GM21381 (cell line): ENCODE measurements at regions not wholly inside any gene's neighbourhood (a gene's known extent, or its start where the extent isn't known, plus 50 kb on each side); places are given as distances from the start of the nearest gene placed in this dataset.

Source experiments
- ATAC-seq: cut with Tn5 transposase; IDR thresholded peaks from one replicate; pipeline ENCODE4 v1.9.1; 2021; ENCODE audit warnings: mild to moderate bottlenecking, moderate library complexity; ENCODE audit not compliant: unreplicated experiment

DNA sequence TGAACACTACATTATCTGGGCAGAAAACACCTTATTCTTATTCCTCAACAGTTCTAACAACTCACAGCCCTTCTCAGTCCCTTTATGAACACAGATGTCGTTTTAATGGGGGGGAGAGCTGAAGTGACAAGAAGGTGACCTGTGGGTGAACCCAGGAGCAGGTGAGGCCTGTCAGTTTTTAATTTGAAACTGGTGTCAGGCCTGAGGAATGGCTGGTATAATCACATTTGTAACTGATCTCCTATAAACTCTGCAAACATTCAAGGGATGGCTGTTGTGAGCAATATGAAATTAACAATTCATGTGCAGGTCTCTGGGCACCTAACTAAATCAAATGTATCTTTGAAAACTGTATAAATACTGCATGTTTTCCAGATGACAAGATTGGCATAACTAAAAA, 362.1 kb upstream of the NR5A2 start:
- no peak for ATAC-seq

DNA sequence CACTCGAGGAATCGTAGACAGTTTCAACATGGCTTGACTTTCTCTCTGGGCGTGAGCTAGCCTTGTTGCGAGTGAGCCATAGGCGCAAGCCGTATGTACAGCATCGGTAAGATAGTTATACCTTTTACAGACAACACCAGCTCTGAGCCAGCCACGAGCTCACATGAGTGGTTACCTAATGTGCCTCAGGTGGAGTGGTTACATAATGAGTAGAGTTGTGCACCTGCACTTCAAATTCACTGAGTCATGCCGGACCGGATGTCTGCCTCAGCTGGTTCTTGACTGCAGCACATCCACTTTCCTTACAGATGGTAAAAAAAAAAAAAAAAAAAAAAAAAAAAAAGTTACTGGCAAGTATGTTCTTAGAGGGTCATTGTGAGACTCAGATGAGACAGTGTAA, 360.4 kb upstream of the NR5A2 start:
- no peak for ATAC-seq

- no peak for ATAC-seq
Observed at GRCh38 chr1:199669916-199670315, 357.6 kb upstream of the NR5A2 start.

GRCh38 chr1:199671684-199672083, 355.8 kb upstream of the NR5A2 start:
- ATAC-seq: no peak

DNA sequence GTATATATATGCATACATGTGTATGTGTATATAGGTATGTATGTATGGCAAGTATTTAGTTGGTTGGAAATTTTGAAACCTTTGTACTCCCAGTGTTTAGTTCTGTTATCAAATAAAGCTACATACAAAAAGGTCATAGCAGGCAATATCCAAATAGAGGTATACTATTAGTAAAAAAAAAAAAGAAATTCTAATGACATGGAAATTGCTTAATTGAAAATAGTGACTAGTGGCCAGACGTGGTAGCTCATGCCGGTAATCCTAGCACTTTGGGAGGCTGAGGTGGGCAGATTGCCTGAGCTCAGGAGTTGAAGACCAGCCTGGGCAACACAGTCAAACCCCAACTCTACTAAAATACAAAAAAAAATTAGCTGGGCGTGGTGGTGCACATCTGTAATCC, 351.6 kb upstream of the NR5A2 start:
- ATAC-seq: no peak

- no peak for ATAC-seq
Observed at GRCh38 chr1:199678771-199679170, 348.7 kb upstream of the NR5A2 start.

DNA sequence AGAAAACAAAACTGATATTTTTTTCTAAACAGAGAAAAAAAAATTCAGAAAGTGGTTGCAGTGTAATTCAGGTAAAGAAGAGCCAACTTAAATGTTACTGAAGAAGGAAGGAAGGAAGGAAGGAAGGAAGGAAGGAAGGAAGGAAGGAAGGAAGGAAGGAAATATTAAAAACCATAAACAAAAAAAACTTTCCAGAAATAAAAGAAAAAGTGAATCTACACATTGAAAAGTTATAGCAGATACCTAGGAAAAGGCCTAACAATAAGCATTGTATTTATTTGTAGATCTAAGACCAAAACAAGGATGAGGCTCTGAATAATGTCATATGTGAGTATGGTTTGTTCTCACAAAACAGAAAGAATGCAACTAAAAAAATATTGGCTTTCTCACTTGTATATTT, 345.4 kb upstream of the NR5A2 start:
- ATAC-seq: no peak

- ATAC-seq: peak; percentile 93
Observed at GRCh38 chr1:199684686-199685273, 342.7 kb upstream of the NR5A2 start.

DNA sequence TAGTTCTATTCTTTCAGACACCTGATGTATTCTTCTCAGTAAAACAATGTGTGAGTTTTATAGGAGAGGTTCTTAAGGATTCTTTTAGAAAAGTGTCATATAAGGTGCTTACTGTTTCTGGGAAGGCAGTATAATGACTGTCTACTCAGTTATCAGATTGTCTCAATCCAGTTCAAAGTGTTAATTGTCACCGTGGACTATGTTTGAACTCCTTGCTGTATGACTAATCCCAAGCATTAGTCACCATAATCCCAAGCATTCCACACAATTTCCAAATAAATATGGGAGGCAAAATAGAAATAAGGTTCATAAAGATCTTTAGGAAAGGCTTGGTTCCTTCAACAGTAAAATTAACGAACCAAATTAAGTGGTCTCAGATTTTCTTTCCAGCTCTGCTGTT, 342.1 kb upstream of the NR5A2 start:
- ATAC-seq: no peak

- no peak for ATAC-seq
Observed at GRCh38 chr1:199687321-199687720, 340.2 kb upstream of the NR5A2 start.

- no peak for ATAC-seq
Observed at GRCh38 chr1:199688133-199688676, 339.3 kb upstream of the NR5A2 start.

DNA sequence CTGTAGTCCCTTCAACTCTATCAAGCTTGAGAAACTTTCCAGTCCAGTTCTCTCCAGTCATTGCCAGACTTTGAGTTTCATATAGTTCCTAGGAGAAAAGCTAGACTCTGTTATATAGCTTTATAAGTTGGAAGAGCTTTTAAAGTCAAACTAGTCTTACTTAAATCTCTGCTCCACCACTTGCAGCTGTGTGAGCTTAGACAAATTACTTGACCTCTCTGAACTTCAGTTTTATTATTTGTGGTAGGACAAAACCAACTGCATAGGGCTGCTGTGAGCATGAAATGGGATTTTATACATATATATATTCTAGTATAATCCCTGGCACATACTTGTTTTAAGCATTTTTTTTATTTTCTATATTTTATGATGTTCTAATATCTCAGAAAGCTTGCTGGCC, 338.7 kb upstream of the NR5A2 start:
- ATAC-seq: no peak

- ATAC-seq: no peak
Observed at GRCh38 chr1:199690496-199690895, 337.0 kb upstream of the NR5A2 start.

DNA sequence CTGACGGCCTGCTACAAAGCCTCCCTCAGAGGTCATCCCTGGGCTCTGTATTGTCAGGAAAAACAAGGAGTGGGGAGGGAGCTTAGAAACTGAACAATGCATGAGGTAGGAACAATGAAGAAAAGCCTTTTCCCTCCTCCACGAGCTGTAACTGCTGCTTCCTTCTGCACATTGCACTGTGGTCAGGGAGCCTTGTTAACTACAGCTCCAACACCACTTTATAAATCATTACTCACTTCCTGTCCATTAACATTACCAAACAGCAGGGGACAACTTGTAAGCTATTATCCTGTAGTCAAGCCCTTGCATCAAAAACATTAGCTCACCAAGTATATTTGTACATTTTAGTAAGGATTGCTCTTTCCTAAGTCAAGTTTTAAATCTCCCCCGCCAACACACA, 336.0 kb upstream of the NR5A2 start:
- ATAC-seq: no peak

GRCh38 chr1:199693724-199694123, 333.8 kb upstream of the NR5A2 start:
- no peak for ATAC-seq

GRCh38 chr1:199696225-199696624, 331.3 kb upstream of the NR5A2 start:
- no peak for ATAC-seq

DNA sequence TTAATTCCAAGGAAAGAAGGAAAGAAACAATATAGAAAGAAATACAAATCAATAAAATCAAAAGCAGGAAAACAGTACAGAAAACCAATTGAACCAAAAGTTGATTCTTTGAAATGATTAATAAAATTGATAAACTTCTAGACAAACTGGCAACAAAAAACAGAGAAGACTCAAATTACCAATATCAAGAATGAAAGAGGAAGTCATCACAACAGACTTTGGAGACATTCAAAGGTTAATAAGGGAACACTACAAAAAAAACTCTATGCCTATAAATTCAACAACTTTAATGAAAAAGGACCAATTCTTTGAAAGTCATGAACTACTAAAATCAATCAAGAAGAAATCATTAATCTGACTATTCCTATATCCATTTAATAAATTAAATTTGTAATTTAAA, 329.3 kb upstream of the NR5A2 start:
- no peak for ATAC-seq

GRCh38 chr1:199700551-199700950, 327.0 kb upstream of the NR5A2 start:
- ATAC-seq: no peak

- no peak for ATAC-seq
Observed at GRCh38 chr1:199701726-199702125, 325.8 kb upstream of the NR5A2 start.

DNA sequence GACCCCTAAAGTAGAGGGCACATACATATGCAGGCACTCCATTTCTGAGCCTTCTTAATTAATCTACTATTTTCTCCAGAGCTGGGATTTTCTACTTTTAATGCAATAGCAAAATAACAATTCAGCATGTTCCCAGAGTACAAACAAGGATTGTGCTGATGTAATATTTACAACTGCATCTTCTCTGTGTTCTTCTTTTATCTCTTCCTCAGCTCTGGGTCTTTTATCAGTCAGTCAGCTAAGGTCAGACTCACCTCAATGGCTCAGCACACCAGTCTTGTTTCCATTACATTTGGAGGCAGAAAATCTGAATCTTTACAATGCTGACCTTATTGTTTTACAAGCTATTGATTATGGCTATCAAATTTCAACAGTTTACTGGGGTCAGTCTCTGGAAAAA, 323.3 kb upstream of the NR5A2 start:
- no peak for ATAC-seq

GRCh38 chr1:199705825-199706224, 321.7 kb upstream of the NR5A2 start:
- ATAC-seq: no peak

DNA sequence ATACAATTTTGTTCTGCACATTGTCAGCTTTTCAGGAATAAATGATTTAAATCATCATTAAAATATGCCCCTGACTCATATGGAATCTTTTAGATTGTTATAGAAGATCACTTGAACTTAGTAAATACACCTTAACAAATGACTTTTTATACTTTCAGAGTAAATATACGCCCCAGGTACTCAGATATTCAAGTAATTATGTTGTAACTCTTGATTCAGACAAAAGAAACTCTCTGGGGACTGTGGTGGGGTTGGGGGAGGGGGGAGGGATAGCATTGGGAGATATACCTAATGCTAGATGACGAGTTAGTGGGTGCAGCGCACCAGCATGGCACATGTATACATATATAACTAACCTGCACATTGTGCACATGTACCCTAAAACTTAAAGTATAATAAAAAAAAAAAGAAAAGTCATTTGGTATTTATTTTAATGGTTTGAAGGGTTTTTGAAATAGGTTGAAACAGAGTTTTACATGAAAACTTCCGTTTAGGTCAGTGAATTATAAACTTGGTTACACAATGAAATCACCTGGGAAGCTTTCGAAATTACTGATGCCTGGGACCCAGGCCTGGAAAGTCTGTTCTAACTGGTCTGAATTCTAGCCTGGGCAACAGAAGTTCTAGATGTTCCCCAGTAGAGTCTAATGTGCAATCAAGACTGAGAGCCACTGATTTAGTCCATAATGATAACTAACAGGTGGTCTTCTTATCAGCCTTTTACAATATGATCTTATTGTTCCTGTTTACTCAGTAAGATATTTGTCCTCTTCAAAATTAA, 320.5 kb upstream of the NR5A2 start:
- ATAC-seq: no peak

- no peak for ATAC-seq
Observed at GRCh38 chr1:199710974-199711373, 316.5 kb upstream of the NR5A2 start.
